SK-N-SH (cell line): ENCODE measurements at regions not wholly inside any gene's neighbourhood (a gene's known extent, or its start where the extent isn't known, plus 50 kb on each side); places are given as distances from the start of the nearest gene placed in this dataset.

Experiments
- CTCF ChIA-PET: fragments of 300-600, 350-600 bp; formaldehyde crosslinking; extraction: SDS; loops from one replicate; lab custom pipeline; 2021; lab: Yijun Ruan, JAX
- POLR2A ChIA-PET: fragments of 350-600 bp; sonication (Branson Sonifier 250); formaldehyde crosslinking; extraction: SDS; loops from one replicate; lab custom pipeline; 2020; ENCODE audit warnings: antibody characterized with exemption, inconsistent platforms; lab: Yijun Ruan, JAX
- DNase-seq: peaks from one replicate; pipeline ENCODE4 v3.0.0; 2012
- H2AFZ ChIP-seq: fragments of 200-600 bp; sonication (generic); 2 replicates; pipeline ENCODE4 v1.8.1; 2016; ENCODE audit warnings: antibody characterized with exemption, mild to moderate bottlenecking, low read depth
- H3F3A ChIP-seq: fragments of 200-600 bp; sonication (generic); replicated peaks from 2 replicates; pipeline ENCODE3; 2016; ENCODE audit warnings: antibody characterized with exemption, mild to moderate bottlenecking; ENCODE audit not compliant: insufficient read depth
- H3K27ac ChIP-seq, 2 experiments: fragments of 200-500 bp in 1 of 2; fragments of 200-600 bp in 1 of 2; sonication (Bioruptor generic) in 1 of 2; sonication (generic), shearing (Covaris generic) in 1 of 2; 2 replicates each; pipeline versions ENCODE4 v1.5.1 to v1.6.1; 2014 to 2016; ENCODE audit warnings: low read depth in 2 of 2, inconsistent platforms in 1 of 2, low read length in 1 of 2, mild to moderate bottlenecking in 1 of 2, mixed read lengths in 1 of 2
- H3K27me3 ChIP-seq: fragments of 200-600 bp; sonication (generic), shearing (Covaris generic); 2 replicates; pipeline ENCODE4 v1.6.1; 2016; ENCODE audit warnings: mixed run types; ENCODE audit not compliant: insufficient read depth
- H3K36me3 ChIP-seq, 2 experiments: fragments of 200-500 bp in 1 of 2; fragments of 200-600 bp in 1 of 2; sonication (Bioruptor generic) in 1 of 2; sonication (generic) in 1 of 2; replicated peaks in 1 of 2; 2 replicates each; pipeline versions ENCODE3 to v1.5.1; 2014 to 2016; ENCODE audit warnings: low read length in 1 of 2, mild to moderate bottlenecking in 1 of 2; ENCODE audit not compliant: insufficient read depth in 2 of 2, control insufficient read depth in 1 of 2
- H3K4me1 ChIP-seq, 2 experiments: fragments of 200-500 bp in 1 of 2; fragments of 200-600 bp in 1 of 2; sonication (Bioruptor generic) in 1 of 2; sonication (generic), shearing (Covaris generic) in 1 of 2; 2 replicates each; pipeline versions ENCODE4 v1.5.1 to v1.6.1; 2014 to 2016; ENCODE audit warnings: low read depth in 1 of 2, low read length in 1 of 2, mixed run types in 1 of 2; ENCODE audit not compliant: insufficient read depth in 2 of 2, control insufficient read depth in 1 of 2
- H3K4me2 ChIP-seq: fragments of 200-600 bp; sonication (generic), shearing (Covaris generic); 2 replicates; pipeline ENCODE4 v1.6.1; 2017; ENCODE audit warnings: mixed run types
- H3K4me3 ChIP-seq, 2 experiments: fragments of 200-500 bp in 1 of 2; fragments of 200-600 bp in 1 of 2; sonication (Bioruptor generic) in 1 of 2; sonication (generic), shearing (Covaris generic) in 1 of 2; 2 replicates each; pipeline versions ENCODE4 v1.5.1 to v1.8.1; 2014 to 2016; ENCODE audit warnings: low read depth in 2 of 2, inconsistent platforms in 1 of 2, low read length in 1 of 2, mild to moderate bottlenecking in 1 of 2, mixed read lengths in 1 of 2, moderate library complexity in 1 of 2
- H3K79me2 ChIP-seq: fragments of 200-600 bp; sonication (generic); 2 replicates; pipeline ENCODE4 v1.8.1; 2017; ENCODE audit warnings: mild to moderate bottlenecking; ENCODE audit not compliant: insufficient read depth
- H3K9ac ChIP-seq: fragments of 200-600 bp; sonication (generic); 2 replicates; pipeline ENCODE4 v1.6.1; 2017; ENCODE audit warnings: mixed run types
- H3K9me2 ChIP-seq: fragments of 200-600 bp; sonication (generic); 2 replicates; pipeline ENCODE4 v1.6.1; 2017; ENCODE audit warnings: mixed run types
- H3K9me3 ChIP-seq: fragments of 200-600 bp; sonication (generic); 2 replicates; pipeline ENCODE4 v1.6.1; 2017; ENCODE audit warnings: mixed run types, mild to moderate bottlenecking, moderate library complexity
- H4K20me1 ChIP-seq: fragments of 200-600 bp; sonication (generic); 2 replicates; pipeline ENCODE4 v1.6.1; 2017; ENCODE audit warnings: mild to moderate bottlenecking, mixed run types; ENCODE audit not compliant: insufficient read depth
- CHD2 ChIP-seq: fragments of 150-350 bp; IDR thresholded peaks from 2 replicates; pipeline ENCODE4 v1.6.1; 2018; ENCODE audit warnings: low read length; ENCODE audit not compliant: partially characterized antibody
- CTCF ChIP-seq: fragments of 200-600 bp; sonication (generic); IDR thresholded peaks from 2 replicates; pipeline ENCODE4 v1.6.1; 2017; ENCODE audit warnings: antibody characterized with exemption, mild to moderate bottlenecking, moderate library complexity
- ELF1 ChIP-seq: IDR thresholded peaks from 2 replicates; pipeline ENCODE4 v1.4.0; 2012
- EP300 ChIP-seq, 2 experiments: IDR thresholded peaks; 2 replicates each; pipeline versions ENCODE4 v1.4.0 to v1.6.1; 2012; ENCODE audit warnings: borderline replicate concordance in 1 of 2, low read depth in 1 of 2, low read length in 1 of 2
- EZH2phosphoT487 ChIP-seq: fragments of 200-600 bp; sonication (generic); IDR thresholded peaks from 2 replicates; pipeline ENCODE4 v1.6.1; 2017; ENCODE audit warnings: low read depth, mixed run types, mild to moderate bottlenecking, antibody characterized with exemption, moderate library complexity, borderline replicate concordance
- FOXJ3 ChIP-seq: sonication (generic); formaldehyde crosslinking; IDR thresholded peaks from 2 replicates; pipeline ENCODE4 v1.5.1; 2020; ENCODE audit warnings: mild to moderate bottlenecking, missing genetic modification reagents
- GATA2 ChIP-seq: sonication (generic); formaldehyde crosslinking; IDR thresholded peaks from 2 replicates; pipeline ENCODE4 v1.5.0; 2020; ENCODE audit warnings: mild to moderate bottlenecking, missing genetic modification reagents
- JUND ChIP-seq: IDR thresholded peaks from 2 replicates; pipeline ENCODE4 v1.4.0; 2012
- MEF2A ChIP-seq: IDR thresholded peaks from 2 replicates; pipeline ENCODE4 v1.4.0; 2012; ENCODE audit warnings: low read depth, borderline replicate concordance
- POLR2AphosphoS5 ChIP-seq: IDR thresholded peaks from 2 replicates; pipeline ENCODE4 v1.6.1; 2012; ENCODE audit warnings: low read depth, low read length
- RAD21 ChIP-seq: IDR thresholded peaks from 2 replicates; pipeline ENCODE4 v1.6.1; 2012; ENCODE audit warnings: mild to moderate bottlenecking, low read length
- RCOR1 ChIP-seq: fragments of 150-350 bp; IDR thresholded peaks from 2 replicates; pipeline ENCODE4 v1.6.1; 2017; ENCODE audit warnings: antibody characterized with exemption, low read length
- REST ChIP-seq: IDR thresholded peaks from 2 replicates; pipeline ENCODE4 v1.6.1; 2012; ENCODE audit warnings: mild to moderate bottlenecking, low read depth, low read length, moderate library complexity
- TAF1 ChIP-seq: IDR thresholded peaks from 2 replicates; pipeline ENCODE4 v1.6.1; 2012; ENCODE audit warnings: low read depth, mild to moderate bottlenecking, low read length, moderate library complexity, borderline replicate concordance
- USF1 ChIP-seq: IDR thresholded peaks from 2 replicates; pipeline ENCODE4 v1.4.0; 2012; ENCODE audit warnings: low read depth, borderline replicate concordance
- ZBTB33 ChIP-seq: IDR thresholded peaks from 2 replicates; pipeline ENCODE4 v1.4.0; 2012; ENCODE audit warnings: low read depth, borderline replicate concordance
- WGBS: methylation state at CpG from one replicate; pipeline ENCODE4 v1.1.6; 2017; ENCODE audit warnings: low lambda C conversion rate; 5-methylcytosine and 5-hydroxymethylcytosine counted together

GRCh38 chr5:117954331-117954730 is 1034.0 kb downstream of the DTWD2 start (continued):
- TF ChIP-seq ZBTB33: no peak
- no peak for TF ChIP-seq POLR2AphosphoS5
- no peak for TF ChIP-seq MEF2A
- TF ChIP-seq GATA2 (CRISPR knock-in tag): no peak
- TF ChIP-seq JUND: no peak

GRCh38 chr5:117953272-117953671 is 1035.1 kb downstream of the DTWD2 start:
- POLR2A ChIA-PET: no interaction called here

More at GRCh38 chr5:117953272-117953671, 1035.1 kb downstream of the DTWD2 start:
- Histone ChIP-seq H2AFZ (no peak overlapping the region), H3K9me3 (no peaks in the 10 kb centered on the region), H3K4me1 (no peaks in the 10 kb centered on the region), H3F3A (no peaks in the 10 kb centered on the region), H3K4me3 (no peak overlapping the region), H3K79me2 (no peaks in the 10 kb centered on the region), H3K36me3 (no peaks in the 10 kb centered on the region), H3K27me3 (no peaks in the 10 kb centered on the region), H4K20me1 (no peaks in the 10 kb centered on the region), H3K9me2 (no peaks in the 10 kb centered on the region), H3K4me2 (no peak overlapping the region)
- no peak for DNase-seq
- 56% methylated on average over 12 of the region's 13 CpGs for WGBS
- TF ChIP-seq RAD21 (no peak), POLR2AphosphoS5 (no peak), CHD2 (no peak), USF1 (no peak), CTCF (no peak), MEF2A (no peak), EP300 (IDR thresholded peaks at IDR 0.05; ENCODE audit: borderline replicate concordance in 1 of 2, low read depth in 1 of 2, low read length in 1 of 2) (no peak), REST (no peak), FOXJ3 (CRISPR knock-in tag) (no peak), RCOR1 (no peak), TAF1 (no peak), JUND (no peak), EZH2phosphoT487 (no peak), ELF1 (no peak)
- TF ChIP-seq, all 33 proteins: peak for 0
- H3K27ac ChIP-seq: no peak overlapping the region
- CTCF ChIA-PET: no interaction called here
- no peak overlapping the region for H3K9ac ChIP-seq
